NB4 (cell line): ENCODE measurements at regions not wholly inside any gene's neighbourhood (a gene's known extent, or its start where the extent isn't known, plus 50 kb on each side); places are given as distances from the start of the nearest gene placed in this dataset.

Experiments
- DNase-seq: peaks from one replicate; pipeline ENCODE4 v3.0.0; 2010; ENCODE audit warnings: low read depth
- H3K4me3 ChIP-seq: one replicate; pipeline ENCODE4 v1.5.1; 2011; ENCODE audit warnings: mild to moderate bottlenecking, low read depth, low read length, moderate library complexity
- CTCF ChIP-seq: IDR thresholded peaks from one replicate; pipeline ENCODE4 v1.5.1; 2012; ENCODE audit warnings: low read depth, low read length
- MYC ChIP-seq: IDR thresholded peaks from 2 replicates; pipeline ENCODE4 v1.6.1; 2011; ENCODE audit warnings: low read depth, low read length
- POLR2A ChIP-seq: IDR thresholded peaks from 2 replicates; pipeline ENCODE4 v1.6.1; 2011; ENCODE audit warnings: mild to moderate bottlenecking; ENCODE audit not compliant: insufficient read length; ENCODE audit errors: extremely low read depth
- TF ChIP-seq, protein P1 (sequence below): IDR thresholded peaks from 2 replicates; pipeline ENCODE4 v1.6.1; 2011; ENCODE audit warnings: low read depth, low read length

DNA sequence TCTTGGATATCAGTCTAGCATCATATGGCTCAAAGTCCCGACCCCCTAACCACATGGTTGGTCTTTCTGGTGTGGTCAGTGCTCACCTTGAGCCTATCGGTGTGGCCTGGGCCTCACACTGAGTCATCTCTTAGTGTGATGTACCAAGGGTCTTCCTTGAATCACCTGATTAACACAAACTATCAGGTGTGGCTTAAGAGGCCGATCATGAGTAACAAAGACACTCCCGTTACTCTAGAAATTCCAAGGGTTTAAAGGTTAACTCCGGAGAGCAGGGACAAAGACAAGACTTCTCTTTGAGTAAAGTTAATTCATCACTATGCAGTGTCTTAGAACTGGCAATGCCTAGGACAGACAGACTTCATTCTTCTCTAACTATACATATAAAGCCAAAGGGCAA, 52.3 kb upstream of the ARMC3 start:
- H3K4me3 ChIP-seq = no peak overlapping the region
- DNase-seq = no peak
- no peak for TF ChIP-seq MYC
- TF ChIP-seq POLR2A = no peak
- TF ChIP-seq, protein P1, sequence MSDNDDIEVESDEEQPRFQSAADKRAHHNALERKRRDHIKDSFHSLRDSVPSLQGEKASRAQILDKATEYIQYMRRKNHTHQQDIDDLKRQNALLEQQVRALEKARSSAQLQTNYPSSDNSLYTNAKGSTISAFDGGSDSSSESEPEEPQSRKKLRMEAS = no peak
- TF ChIP-seq CTCF = no peak

- no peak for DNase-seq
- TF ChIP-seq, protein P1 = no peak
- TF ChIP-seq CTCF = no peak
- TF ChIP-seq POLR2A = no peak
- TF ChIP-seq MYC = no peak
Observed at GRCh38 chr10:22874189-22874854, 53.5 kb upstream of the ARMC3 start.

GRCh38 chr10:22856444-22857074, 71.3 kb upstream of the ARMC3 start:
- DNase-seq = no peak
- H3K4me3 ChIP-seq = no peak overlapping the region
- TF ChIP-seq POLR2A (no peak), CTCF (no peak), MYC (no peak)
- TF ChIP-seq, protein P1 = no peak

More at GRCh38 chr10:22874189-22874854, 53.5 kb upstream of the ARMC3 start:
- no peak overlapping the region for H3K4me3 ChIP-seq

GRCh38 chr10:22854935-22855421, 72.9 kb upstream of the ARMC3 start:
- TF ChIP-seq, protein P1 = no peak
- TF ChIP-seq CTCF = no peak
- TF ChIP-seq MYC = no peak
- no peak for TF ChIP-seq POLR2A
- DNase-seq = no peak
- no peak overlapping the region for H3K4me3 ChIP-seq

- H3K4me3 ChIP-seq = no peak overlapping the region
- no peak for TF ChIP-seq MYC
- TF ChIP-seq, protein P1 = no peak
- no peak for TF ChIP-seq CTCF
- TF ChIP-seq POLR2A = no peak
- DNase-seq = no peak
Observed at GRCh38 chr10:22853906-22854447, 73.9 kb upstream of the ARMC3 start.
